IMR-90 (cell line): ENCODE measurements at regions not wholly inside any gene's neighbourhood (a gene's known extent, or its start where the extent isn't known, plus 50 kb on each side); places are given as distances from the start of the nearest gene placed in this dataset.

Experiments
- ATAC-seq: fragments of 200-7000 bp; cut with Tn5 transposase; 2 replicates; pipeline ENCODE4 v1.9.1; 2020; ENCODE audit warnings: low read depth, mild to moderate bottlenecking, moderate library complexity
- BruUV-seq: library from RNA; stranded (reverse); fragments of 400-500 nt; replicated peaks from 2 replicates; lab custom pipeline; 2021; lab: Mats Ljungman, UMichigan
- CTCF ChIA-PET: fragments of 300-600 bp; formaldehyde crosslinking; extraction: SDS; loops from one replicate; lab custom pipeline; 2021; ENCODE audit warnings: antibody characterized with exemption; lab: Yijun Ruan, JAX
- POLR2A ChIA-PET: fragments of 300-600 bp; sonication (Branson Sonifier 250); formaldehyde crosslinking; loops from one replicate; lab custom pipeline; 2022; ENCODE audit warnings: antibody characterized with exemption; ENCODE audit not compliant: unreplicated experiment; lab: Charles Lee
- DNase-seq: peaks from one replicate; pipeline ENCODE4 v3.0.0; 2013
- H2AFZ ChIP-seq: replicated peaks from 2 replicates; pipeline ENCODE3; 2013; ENCODE audit warnings: low read length, mild to moderate bottlenecking; ENCODE audit not compliant: poor library complexity
- H2AK5ac ChIP-seq: 2 replicates; pipeline ENCODE4 v1.6.1; 2013; ENCODE audit warnings: low read depth, low read length, inconsistent platforms
- H2AK9ac ChIP-seq: replicated peaks from 2 replicates; pipeline ENCODE3; 2013; ENCODE audit warnings: mild to moderate bottlenecking, low read depth, low read length, moderate library complexity; ENCODE audit not compliant: poor library complexity
- H2BK120ac ChIP-seq: 2 replicates; pipeline ENCODE4 v1.6.1; 2013; ENCODE audit warnings: low read depth, low read length, inconsistent platforms
- H2BK15ac ChIP-seq: 3 replicates; pipeline ENCODE4 v1.6.1; 2013; ENCODE audit warnings: low read depth, low read length, inconsistent platforms
- H2BK20ac ChIP-seq: 2 replicates; pipeline ENCODE4 v1.6.1; 2013; ENCODE audit warnings: low read depth, mild to moderate bottlenecking, inconsistent platforms, low read length, moderate library complexity
- H2BK5ac ChIP-seq: 2 replicates; pipeline ENCODE4 v1.6.1; 2013; ENCODE audit warnings: mild to moderate bottlenecking, low read depth, low read length, inconsistent platforms; ENCODE audit not compliant: poor library complexity, severe bottlenecking
- H3K14ac ChIP-seq: replicated peaks from 2 replicates; pipeline ENCODE4 v1.6.1; 2013; ENCODE audit warnings: low read depth, low read length, inconsistent platforms
- H3K18ac ChIP-seq: 2 replicates; pipeline ENCODE4 v1.6.1; 2013; ENCODE audit warnings: low read depth, low read length, control low read depth
- H3K23ac ChIP-seq: 2 replicates; pipeline ENCODE4 v1.6.1; 2013; ENCODE audit warnings: low read depth, low read length, inconsistent platforms
- H3K27ac ChIP-seq: 2 replicates; pipeline ENCODE4 v1.5.1; 2013; ENCODE audit warnings: mild to moderate bottlenecking, control low read depth, low read length; ENCODE audit not compliant: insufficient read depth
- H3K27me3 ChIP-seq: 2 replicates; pipeline ENCODE4 v1.6.1; 2013; ENCODE audit warnings: low read length; ENCODE audit not compliant: control insufficient read depth, insufficient read depth
- H3K36me3 ChIP-seq: 2 replicates; pipeline ENCODE4 v1.6.1; 2013; ENCODE audit warnings: low read length, mixed read lengths; ENCODE audit not compliant: control insufficient read depth, insufficient read depth
- H3K4ac ChIP-seq: 2 replicates; pipeline ENCODE4 v1.6.1; 2013; ENCODE audit warnings: low read depth, low read length, inconsistent platforms
- H3K4me1 ChIP-seq: 2 replicates; pipeline ENCODE4 v1.6.1; 2013; ENCODE audit warnings: low read length, mixed read lengths; ENCODE audit not compliant: control insufficient read depth, insufficient read depth
- H3K4me2 ChIP-seq: 2 replicates; pipeline ENCODE4 v1.6.1; 2013; ENCODE audit warnings: low read depth, mild to moderate bottlenecking, control low read depth, low read length, moderate library complexity
- H3K4me3 ChIP-seq: 2 replicates; pipeline ENCODE4 v1.5.1; 2013; ENCODE audit warnings: low read depth, mild to moderate bottlenecking, control low read depth, low read length, moderate library complexity; ENCODE audit not compliant: insufficient read depth
- H3K56ac ChIP-seq: 2 replicates; pipeline ENCODE4 v1.6.1; 2013; ENCODE audit warnings: low read length, inconsistent platforms; ENCODE audit not compliant: insufficient read depth; ENCODE audit errors: extremely low read depth
- H3K79me1 ChIP-seq, 2 experiments: 2 replicates each; pipeline ENCODE4 v1.6.1; 2013; ENCODE audit warnings: low read length in 2 of 2, inconsistent platforms in 1 of 2, low read depth in 1 of 2
- H3K9ac ChIP-seq: 2 replicates; pipeline ENCODE4 v1.6.1; 2013; ENCODE audit warnings: low read depth, low read length, control low read depth
- H3K9me1 ChIP-seq: 2 replicates; pipeline ENCODE4 v1.6.1; 2013; ENCODE audit warnings: low read length, inconsistent platforms; ENCODE audit not compliant: insufficient read depth
- H3K9me3 ChIP-seq: 2 replicates; pipeline ENCODE4 v1.6.1; 2013; ENCODE audit warnings: low read length; ENCODE audit not compliant: control insufficient read depth, insufficient read depth
- H4K20me1 ChIP-seq: 2 replicates; pipeline ENCODE4 v1.6.1; 2013; ENCODE audit warnings: low read length, inconsistent platforms; ENCODE audit not compliant: insufficient read depth
- H4K5ac ChIP-seq: 2 replicates; pipeline ENCODE4 v1.6.1; 2013; ENCODE audit warnings: mild to moderate bottlenecking, low read depth, low read length, control low read depth
- H4K8ac ChIP-seq, 2 experiments: 2 replicates each; pipeline ENCODE4 v1.6.1; 2013; ENCODE audit warnings: low read depth in 2 of 2, low read length in 2 of 2, control low read depth in 1 of 2, inconsistent platforms in 1 of 2
- H4K91ac ChIP-seq: 2 replicates; pipeline ENCODE4 v1.6.1; 2013; ENCODE audit warnings: low read depth, low read length, inconsistent platforms; ENCODE audit not compliant: insufficient read depth
- MXI1 ChIP-seq: IDR thresholded peaks from 2 replicates; pipeline ENCODE4 v1.6.1; 2012; ENCODE audit warnings: low read depth, mild to moderate bottlenecking, low read length, moderate library complexity, borderline replicate concordance
- WGBS, 2 experiments: methylation state at CpG; one replicate each; pipeline versions ENCODE4 v1.1.5 to v1.1.7; 2013; ENCODE audit warnings: missing lambda C conversion rate in 2 of 2; ENCODE audit not compliant: insufficient read length in 1 of 2; ENCODE audit errors: extremely low coverage in 2 of 2; 5-methylcytosine and 5-hydroxymethylcytosine counted together
- dilution Hi-C: fragments of 300-500 bp; cut with HindIII; formaldehyde crosslinking; loops from one replicate; pipeline ENCODE4 v1.14.3; 2018; ENCODE audit warnings: low sequenced_read_pairs; ENCODE audit not compliant: unreplicated experiment
- in situ Hi-C: fragments of 300-500 bp; cut with MboI; formaldehyde crosslinking; loops from 3 replicates; pipeline ENCODE4 v1.14.3; 2019; ENCODE audit warnings: low sequenced_read_pairs, inconsistent platforms, mixed read lengths
- intact Hi-C: fragments of 100-400 bp; cut with micrococcal nuclease; formaldehyde crosslinking; loops from 2 replicates; pipeline ENCODE4 v1.10.0; 2022
- TF ChIP-seq, protein P1 (sequence below): conservative IDR thresholded peaks from 2 replicates; pipeline ENCODE4 v1.5.1; 2012; ENCODE audit warnings: mild to moderate bottlenecking, low read depth, low read length, improper control_type of control experiment

- ChIA-PET CTCF (no interaction called here), POLR2A (no interaction called here)
- no peaks in the 10 kb centered on the region for H3K79me1 ChIP-seq
- no peak overlapping the region for H3K9ac ChIP-seq
- no peak overlapping the region for H2BK5ac ChIP-seq
- no peak overlapping the region for H2AFZ ChIP-seq
- ATAC-seq (no peak), DNase-seq (no peak)
- no peak overlapping the region for H4K5ac ChIP-seq
- H2BK20ac ChIP-seq = no peak overlapping the region
- no peak overlapping the region for H4K8ac ChIP-seq
- no peak overlapping the region for H3K4me2 ChIP-seq
- no TSS peak for BruUV-seq
- dilution Hi-C loops (no loop called here), in situ Hi-C loops (no loop called here), intact Hi-C loops (no loop called here)
- H3K27ac ChIP-seq = no peak overlapping the region
- no peak overlapping the region for H2BK120ac ChIP-seq
- no peak overlapping the region for H3K14ac ChIP-seq
- H3K4me3 ChIP-seq = no peak overlapping the region
- peaks cover 17% of the 10 kb centered on the region for H3K9me3 ChIP-seq
- no peak overlapping the region for H3K56ac ChIP-seq
- H3K4me1 ChIP-seq = no peaks in the 10 kb centered on the region
- H3K9me1 ChIP-seq = no peaks in the 10 kb centered on the region
- no peak overlapping the region for H3K4ac ChIP-seq
- no peak overlapping the region for H2AK9ac ChIP-seq
- H2BK15ac ChIP-seq = no peak overlapping the region
- TF ChIP-seq MXI1 = no peak
- TF ChIP-seq, protein P1, sequence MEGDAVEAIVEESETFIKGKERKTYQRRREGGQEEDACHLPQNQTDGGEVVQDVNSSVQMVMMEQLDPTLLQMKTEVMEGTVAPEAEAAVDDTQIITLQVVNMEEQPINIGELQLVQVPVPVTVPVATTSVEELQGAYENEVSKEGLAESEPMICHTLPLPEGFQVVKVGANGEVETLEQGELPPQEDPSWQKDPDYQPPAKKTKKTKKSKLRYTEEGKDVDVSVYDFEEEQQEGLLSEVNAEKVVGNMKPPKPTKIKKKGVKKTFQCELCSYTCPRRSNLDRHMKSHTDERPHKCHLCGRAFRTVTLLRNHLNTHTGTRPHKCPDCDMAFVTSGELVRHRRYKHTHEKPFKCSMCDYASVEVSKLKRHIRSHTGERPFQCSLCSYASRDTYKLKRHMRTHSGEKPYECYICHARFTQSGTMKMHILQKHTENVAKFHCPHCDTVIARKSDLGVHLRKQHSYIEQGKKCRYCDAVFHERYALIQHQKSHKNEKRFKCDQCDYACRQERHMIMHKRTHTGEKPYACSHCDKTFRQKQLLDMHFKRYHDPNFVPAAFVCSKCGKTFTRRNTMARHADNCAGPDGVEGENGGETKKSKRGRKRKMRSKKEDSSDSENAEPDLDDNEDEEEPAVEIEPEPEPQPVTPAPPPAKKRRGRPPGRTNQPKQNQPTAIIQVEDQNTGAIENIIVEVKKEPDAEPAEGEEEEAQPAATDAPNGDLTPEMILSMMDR = no peak
- no peak overlapping the region for H2AK5ac ChIP-seq
- H4K20me1 ChIP-seq = no peaks in the 10 kb centered on the region
- no peaks in the 10 kb centered on the region for H3K27me3 ChIP-seq
- no peaks in the 10 kb centered on the region for H3K36me3 ChIP-seq
- 20% methylated on average over 3 of the region's 7 CpGs; no CpG with 5 or more reads in 1 of the 2 experiments for WGBS, 2 experiments
- H3K18ac ChIP-seq = no peak overlapping the region
- no peak overlapping the region for H4K91ac ChIP-seq
- no peak overlapping the region for H3K23ac ChIP-seq
These were observed 1144.3 kb downstream of the RAPGEF2 start for GRCh38 chr4:160247091-160247656.
